DOHH2 (cell line): ENCODE measurements at regions not wholly inside any gene's neighbourhood (a gene's known extent, or its start where the extent isn't known, plus 50 kb on each side); places are given as distances from the start of the nearest gene placed in this dataset.

Source experiments
- EZH2phosphoT487 ChIP-seq: fragments of 200-600 bp; sonication (generic); IDR thresholded peaks from 2 replicates; pipeline ENCODE4 v1.6.1; 2017; ENCODE audit warnings: borderline replicate concordance, mild to moderate bottlenecking, antibody characterized with exemption, low read length, moderate library complexity, mixed read lengths
- TF ChIP-seq, protein P1 (sequence below): fragments of 200-600 bp; sonication (generic); IDR thresholded peaks from one replicate; pipeline ENCODE4 v1.5.1; 2014; ENCODE audit warnings: antibody characterized with exemption, mild to moderate bottlenecking, low read depth, low read length; ENCODE audit not compliant: poor library complexity, severe bottlenecking

- TF ChIP-seq, protein P1, sequence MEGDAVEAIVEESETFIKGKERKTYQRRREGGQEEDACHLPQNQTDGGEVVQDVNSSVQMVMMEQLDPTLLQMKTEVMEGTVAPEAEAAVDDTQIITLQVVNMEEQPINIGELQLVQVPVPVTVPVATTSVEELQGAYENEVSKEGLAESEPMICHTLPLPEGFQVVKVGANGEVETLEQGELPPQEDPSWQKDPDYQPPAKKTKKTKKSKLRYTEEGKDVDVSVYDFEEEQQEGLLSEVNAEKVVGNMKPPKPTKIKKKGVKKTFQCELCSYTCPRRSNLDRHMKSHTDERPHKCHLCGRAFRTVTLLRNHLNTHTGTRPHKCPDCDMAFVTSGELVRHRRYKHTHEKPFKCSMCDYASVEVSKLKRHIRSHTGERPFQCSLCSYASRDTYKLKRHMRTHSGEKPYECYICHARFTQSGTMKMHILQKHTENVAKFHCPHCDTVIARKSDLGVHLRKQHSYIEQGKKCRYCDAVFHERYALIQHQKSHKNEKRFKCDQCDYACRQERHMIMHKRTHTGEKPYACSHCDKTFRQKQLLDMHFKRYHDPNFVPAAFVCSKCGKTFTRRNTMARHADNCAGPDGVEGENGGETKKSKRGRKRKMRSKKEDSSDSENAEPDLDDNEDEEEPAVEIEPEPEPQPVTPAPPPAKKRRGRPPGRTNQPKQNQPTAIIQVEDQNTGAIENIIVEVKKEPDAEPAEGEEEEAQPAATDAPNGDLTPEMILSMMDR, result no peak
- TF ChIP-seq EZH2phosphoT487, result no peak
Measured at GRCh38 chrX:28085653-28086052, 104.4 kb upstream of the DCAF8L1 start.
